HG02870 (cell line): ENCODE measurements at regions not wholly inside any gene's neighbourhood (a gene's known extent, or its start where the extent isn't known, plus 50 kb on each side); places are given as distances from the start of the nearest gene placed in this dataset.

Experiments
- ATAC-seq: cut with Tn5 transposase; IDR thresholded peaks from one replicate; pipeline ENCODE4 v1.9.1; 2021; ENCODE audit warnings: mild to moderate bottlenecking, moderate library complexity; ENCODE audit not compliant: unreplicated experiment

- ATAC-seq: no peak
Observed at GRCh38 chr12:94059394-94060368, 88.7 kb upstream of the PLXNC1 start.

- no peak for ATAC-seq
Observed at GRCh38 chr12:94062194-94062593, 86.2 kb upstream of the PLXNC1 start.

GRCh38 chr12:94062796-94063635, 85.4 kb upstream of the PLXNC1 start:
- no peak for ATAC-seq

- no peak for ATAC-seq
Observed at GRCh38 chr12:94070520-94070919, 77.9 kb upstream of the PLXNC1 start.

- no peak for ATAC-seq
Observed at GRCh38 chr12:94071258-94071657, 77.1 kb upstream of the PLXNC1 start.

GRCh38 chr12:94073441-94074051, 74.8 kb upstream of the PLXNC1 start:
- no peak for ATAC-seq

- ATAC-seq: no peak
Observed at GRCh38 chr12:94074216-94074979, 74.0 kb upstream of the PLXNC1 start.

- ATAC-seq: no peak
Observed at GRCh38 chr12:94074980-94075629, 73.3 kb upstream of the PLXNC1 start.

GRCh38 chr12:94077209-94077608, 71.2 kb upstream of the PLXNC1 start:
- no peak for ATAC-seq

GRCh38 chr12:94078138-94078723, 70.1 kb upstream of the PLXNC1 start:
- no peak for ATAC-seq

GRCh38 chr12:94078736-94079509, 69.5 kb upstream of the PLXNC1 start:
- ATAC-seq: no peak

GRCh38 chr12:94079566-94080340, 68.6 kb upstream of the PLXNC1 start:
- no peak for ATAC-seq

- no peak for ATAC-seq
Observed at GRCh38 chr12:94080341-94081009, 67.9 kb upstream of the PLXNC1 start.

GRCh38 chr12:94082690-94083089, 65.7 kb upstream of the PLXNC1 start:
- ATAC-seq: no peak

GRCh38 chr12:94089891-94090290, 58.5 kb upstream of the PLXNC1 start:
- no peak for ATAC-seq

- no peak for ATAC-seq
Observed at GRCh38 chr12:94091624-94092023, 56.8 kb upstream of the PLXNC1 start.

GRCh38 chr12:94092516-94093241, 55.7 kb upstream of the PLXNC1 start:
- no peak for ATAC-seq
